ENCODE measurements at regions not wholly inside any gene's neighbourhood (a gene's known extent, or its start where the extent isn't known, plus 50 kb on each side); places are given as distances from the start of the nearest gene placed in this dataset.
"Not testable (repeated sequence)": the region's sequence is repeated elsewhere in the genome, so short reads cannot be mapped to it uniquely, and the experiment has no call there.

DNA sequence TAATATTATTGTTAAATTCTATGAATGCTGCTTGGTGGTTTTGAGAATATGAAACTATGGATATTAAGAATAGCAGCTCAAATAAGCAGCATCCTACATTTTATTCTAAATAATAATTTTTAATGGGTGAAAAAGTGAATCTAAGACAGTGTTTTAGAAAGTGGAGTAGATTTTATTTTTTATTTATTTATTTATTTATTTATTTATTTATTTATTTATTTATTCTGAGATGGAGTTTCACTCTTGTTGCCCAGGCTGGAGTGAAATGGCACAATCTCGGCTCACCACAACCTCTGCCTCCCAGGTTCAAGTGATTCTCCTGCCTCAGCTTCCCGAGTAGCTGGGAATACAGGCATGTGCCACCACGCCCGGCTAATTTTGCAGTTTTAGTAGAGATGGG lies 1199.4 kb downstream of the EPHA7 start:
- not testable (repeated sequence) for DNase-seq

DNA sequence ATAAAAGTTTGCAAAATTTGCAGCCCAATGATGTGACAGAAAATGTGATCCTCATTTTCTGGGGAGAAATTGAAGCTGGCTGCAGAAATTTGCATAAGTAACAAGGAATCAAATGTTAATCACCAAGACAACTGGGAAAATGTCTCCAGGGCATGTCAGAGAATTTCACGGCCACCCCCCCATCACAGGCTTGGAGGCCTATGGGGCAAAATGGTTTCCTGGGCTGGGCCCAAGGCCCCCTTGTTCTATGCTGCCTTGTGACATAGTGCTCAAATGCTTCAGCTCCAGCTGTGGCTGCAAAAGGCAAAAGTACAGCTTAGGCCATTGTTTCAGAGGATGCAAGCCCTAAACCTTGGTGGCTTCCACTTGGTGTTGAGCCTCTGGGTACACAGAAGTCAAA lies 1202.6 kb downstream of the EPHA7 start:
- DNase-seq: no peak

DNA sequence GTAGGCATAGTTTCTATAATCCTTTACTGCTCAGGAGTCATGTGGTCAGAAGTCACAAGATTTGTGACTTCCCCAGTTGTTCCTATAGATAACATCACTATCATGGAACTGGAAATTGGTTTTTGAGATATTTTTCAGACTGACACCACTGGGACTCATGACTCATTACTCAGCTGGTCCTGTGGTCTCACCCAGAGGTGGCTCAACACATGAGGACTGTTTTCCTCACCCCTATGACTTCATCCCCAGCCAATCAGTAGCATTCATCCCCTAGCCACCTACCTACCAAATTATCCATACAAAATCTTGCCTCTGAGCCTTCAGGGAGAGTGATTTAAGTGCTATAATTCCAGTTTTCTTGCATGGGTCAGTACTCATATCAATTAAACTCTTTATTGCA lies 1217.7 kb downstream of the EPHA7 start:
- no peak for DNase-seq

DNA sequence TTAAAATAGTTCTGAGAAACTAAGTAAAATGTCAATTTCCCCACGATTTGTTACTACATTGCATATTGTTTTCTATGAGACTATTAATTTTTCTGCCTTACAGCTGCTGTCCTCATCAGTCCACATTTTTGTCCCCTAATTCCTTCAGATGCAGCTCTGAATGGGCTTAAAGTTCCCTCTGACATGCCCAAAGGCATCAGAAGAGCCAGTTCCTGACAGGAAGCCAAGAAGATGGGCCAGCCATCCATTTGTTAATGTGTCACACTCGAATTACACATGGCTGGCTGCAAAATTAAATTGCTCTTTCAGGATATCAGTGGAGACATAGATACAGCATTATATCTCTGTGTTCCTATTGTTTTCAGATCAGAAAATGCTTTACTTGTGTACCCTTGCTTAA lies 1223.0 kb downstream of the EPHA7 start:
- no peak for DNase-seq

DNA sequence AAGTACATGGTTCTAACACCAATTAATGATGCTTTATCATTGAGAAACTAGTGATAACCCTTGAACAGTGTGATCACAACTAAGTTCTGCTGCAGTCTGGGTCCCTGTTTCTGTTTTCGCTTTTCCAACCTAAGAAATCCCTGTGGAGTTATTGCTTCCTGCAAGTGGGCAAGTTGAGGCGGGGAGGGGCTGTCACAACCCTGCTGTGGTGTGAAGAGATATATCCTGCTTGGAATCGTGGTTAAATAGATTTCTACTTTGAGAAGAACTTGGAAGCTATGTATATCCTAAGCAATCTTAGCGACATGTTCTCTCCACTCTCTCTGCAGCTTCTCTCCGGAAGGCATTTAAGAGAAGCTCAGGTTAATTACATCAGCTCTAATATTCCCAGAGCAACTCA lies 1223.6 kb downstream of the EPHA7 start:
- DNase-seq: no peak

DNA sequence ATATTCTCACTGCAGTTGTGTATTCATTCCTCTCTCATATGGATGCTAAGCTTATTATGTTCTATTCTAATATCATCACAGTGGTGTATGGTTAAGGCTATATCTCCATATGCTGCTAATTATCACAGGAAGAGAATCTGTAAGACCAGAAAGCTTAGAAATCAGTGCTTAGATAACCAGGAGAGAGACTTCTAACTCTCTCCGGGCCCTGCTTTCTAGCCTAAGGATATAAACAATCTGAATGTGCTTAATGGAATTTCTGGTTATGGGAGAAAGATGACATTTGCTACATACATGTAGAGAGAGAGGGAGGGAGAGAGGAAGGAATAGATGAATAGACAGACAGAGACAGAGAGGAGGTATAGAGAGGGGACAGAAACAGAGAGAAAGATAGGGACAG lies 1231.3 kb downstream of the EPHA7 start:
- no peak for DNase-seq

DNA sequence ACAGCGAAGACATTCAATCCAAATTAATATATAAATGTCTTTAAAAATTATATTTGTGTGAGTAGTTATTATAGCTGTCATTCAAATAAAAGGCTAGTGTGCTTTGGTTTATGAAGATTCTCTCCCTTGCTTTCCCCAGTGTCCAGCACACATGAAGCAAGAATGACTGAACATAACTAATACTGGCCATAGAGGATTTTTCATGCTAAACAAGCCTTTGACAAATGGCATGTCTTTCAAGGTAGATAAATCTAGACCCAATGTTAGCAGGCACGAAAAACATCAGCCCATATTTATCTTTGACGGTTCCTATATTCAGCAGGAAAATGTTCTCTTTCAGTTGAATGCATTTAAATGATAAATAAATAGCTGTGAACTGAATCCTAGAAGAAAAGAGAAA lies 1234.4 kb downstream of the EPHA7 start:
- no peak for DNase-seq

DNA sequence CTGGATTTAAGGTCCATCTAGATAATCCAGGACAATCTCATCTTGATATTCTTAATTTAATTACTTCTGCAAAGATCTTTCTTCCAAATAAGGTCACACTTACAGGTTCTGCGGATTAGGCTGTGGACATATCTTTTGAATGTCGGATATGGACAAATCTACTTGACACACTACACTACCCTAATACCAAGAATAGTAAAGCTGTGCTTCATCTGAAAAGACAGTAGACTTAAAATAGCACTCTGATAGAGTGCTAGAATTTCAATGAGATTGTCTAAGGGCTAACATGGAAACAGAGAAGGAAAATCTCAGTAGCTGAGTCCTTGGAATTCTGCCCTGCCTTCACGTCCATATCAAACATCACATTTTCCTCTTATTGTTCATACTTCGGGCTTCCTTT lies 1238.0 kb downstream of the EPHA7 start:
- no peak for DNase-seq

DNA sequence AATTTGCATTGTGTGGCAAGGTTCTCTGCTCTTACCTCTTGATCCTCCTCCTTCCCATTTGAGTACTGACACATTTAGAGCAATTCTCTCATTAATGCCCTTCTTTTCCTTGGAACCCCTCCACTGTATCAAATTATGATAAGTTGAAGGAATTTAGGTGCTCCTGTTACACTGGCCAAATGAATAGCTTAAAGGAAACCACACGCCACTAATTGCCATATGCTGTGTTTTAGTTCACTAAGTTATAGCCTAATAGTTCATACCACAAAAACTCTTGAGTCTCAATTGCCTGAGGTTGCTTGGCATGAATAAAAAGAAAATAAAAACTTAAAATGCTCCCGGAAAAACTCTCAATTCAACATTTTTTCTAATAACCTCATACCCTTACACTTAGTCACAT lies 1239.3 kb downstream of the EPHA7 start:
- DNase-seq: no peak

DNA sequence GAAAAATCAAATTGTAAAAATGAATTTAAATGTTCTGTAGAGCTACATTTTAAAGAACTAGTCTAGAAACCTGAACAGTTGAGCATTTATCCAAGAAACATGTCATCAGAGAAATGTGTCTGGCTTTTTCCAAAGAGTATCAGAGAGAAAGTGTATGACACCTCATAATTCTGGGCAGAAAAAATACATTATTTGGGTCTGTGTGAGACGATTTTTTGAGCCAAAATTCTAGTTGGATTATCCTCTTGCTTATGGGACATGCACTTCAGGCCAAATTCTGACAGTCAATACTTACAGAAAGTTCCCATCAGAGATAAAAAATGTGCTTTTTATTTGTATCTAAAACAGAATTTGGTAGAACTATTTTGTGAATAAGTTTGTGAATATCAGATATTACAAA lies 1242.7 kb downstream of the EPHA7 start:
- DNase-seq: no peak

DNA sequence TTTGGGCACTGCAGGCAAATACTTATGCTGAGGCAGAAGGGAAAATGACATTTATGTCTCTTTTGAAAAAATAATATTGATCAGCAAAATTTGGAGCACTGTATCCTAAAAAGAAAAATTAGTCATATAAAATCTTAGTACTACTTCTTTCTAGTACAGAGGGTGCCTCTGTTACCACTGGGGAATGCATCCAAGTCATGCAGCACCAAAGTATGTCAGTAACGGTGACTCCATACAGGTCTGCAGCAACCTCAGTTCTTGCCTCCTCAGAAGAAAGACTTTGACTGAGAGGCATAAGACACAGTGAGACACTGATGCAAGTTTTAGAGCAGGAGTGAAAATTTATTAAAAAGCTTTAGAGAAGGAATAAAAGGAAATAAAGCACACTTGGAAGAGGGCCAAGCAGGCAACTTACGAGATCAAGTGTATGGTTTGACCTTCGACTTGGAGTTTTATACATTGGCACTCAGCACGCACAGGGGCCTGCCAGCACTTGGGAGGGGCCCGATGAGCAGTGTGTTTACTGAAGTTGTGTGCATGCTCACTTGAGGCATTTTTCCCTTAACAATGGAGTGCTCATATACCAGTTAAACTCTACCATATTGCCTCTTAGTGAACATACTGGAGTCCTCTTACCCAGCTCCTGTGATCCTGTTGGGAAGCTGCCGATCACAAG lies 1244.8 kb downstream of the EPHA7 start:
- DNase-seq: no peak

DNA sequence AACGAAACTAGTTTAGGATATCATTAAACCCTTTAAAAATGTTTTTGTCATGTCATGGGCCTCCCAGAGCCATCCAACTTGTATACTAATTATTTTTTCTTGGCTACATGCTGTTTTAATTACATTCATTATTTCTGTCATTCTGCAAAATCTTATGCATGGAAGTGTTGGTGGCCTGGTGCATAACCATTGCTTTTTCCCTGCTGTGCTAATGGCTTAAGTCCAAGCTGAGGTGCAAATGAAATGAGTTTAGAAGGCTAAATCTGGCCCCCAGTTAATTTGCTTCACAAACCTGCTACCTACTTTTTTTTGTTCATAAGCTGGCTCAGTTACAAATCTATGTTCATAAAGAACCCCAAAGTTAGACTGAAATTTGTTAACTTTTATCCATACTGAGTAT lies 1249.9 kb downstream of the EPHA7 start:
- DNase-seq: no peak

DNA sequence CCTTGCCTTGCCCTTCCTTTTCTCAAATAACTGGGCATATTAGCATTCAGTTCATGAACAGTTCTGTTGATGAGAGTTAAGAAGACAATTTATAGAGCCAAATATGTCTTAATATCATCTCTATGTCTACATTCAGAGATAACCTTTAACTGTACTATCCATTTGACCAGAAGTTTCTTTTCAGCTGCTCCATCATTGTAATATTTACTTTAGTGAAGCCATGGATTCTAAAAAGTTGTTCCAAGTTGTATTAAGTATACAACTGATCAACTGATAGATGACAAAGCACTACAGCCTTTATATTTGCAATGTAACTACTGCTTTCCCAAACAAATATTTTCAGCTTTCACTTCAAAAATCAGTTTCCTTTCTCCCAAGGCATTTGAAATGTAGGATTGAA lies 1252.7 kb downstream of the EPHA7 start:
- DNase-seq: no peak

DNA sequence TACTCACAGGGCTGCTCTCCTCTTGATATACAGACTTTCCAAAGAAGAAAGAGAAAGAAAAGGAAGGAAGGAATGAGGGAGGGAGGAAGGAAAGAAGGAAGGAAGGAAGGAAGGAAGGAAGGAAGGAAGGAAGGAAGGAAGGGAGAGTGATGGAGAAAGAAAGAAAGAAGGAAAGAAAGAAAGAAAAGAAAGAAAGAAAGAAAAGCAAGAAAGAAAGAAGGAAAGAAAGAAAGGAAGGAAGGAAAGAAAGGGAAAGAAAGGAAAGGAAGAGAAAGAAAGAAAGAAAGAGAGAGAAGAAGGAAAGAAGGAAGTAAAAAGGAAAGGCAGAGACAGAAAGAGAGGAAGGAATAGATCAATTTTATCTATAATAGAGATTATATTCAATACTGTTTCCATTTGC lies 1257.4 kb downstream of the EPHA7 start:
- DNase-seq: no peak

DNA sequence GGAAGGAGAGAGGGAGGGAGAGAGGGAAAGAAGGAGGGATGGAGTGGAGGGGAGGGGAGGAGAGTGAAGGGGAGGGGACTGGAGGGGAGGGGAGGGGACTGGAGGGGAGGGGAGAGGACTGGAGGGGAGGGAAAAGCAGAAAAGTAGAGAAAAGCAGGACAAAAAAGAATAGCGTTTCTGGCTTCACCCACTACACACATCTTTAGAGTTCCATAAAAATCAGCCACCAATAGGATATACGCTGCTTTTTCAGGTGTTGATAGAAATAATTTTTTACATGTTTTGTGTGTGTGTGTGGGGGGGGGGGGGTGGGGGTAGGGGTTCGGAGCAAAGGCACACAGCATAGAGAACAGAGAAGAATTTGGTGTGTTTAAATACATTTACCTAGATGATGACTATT lies 1259.1 kb downstream of the EPHA7 start:
- no peak for DNase-seq

DNA sequence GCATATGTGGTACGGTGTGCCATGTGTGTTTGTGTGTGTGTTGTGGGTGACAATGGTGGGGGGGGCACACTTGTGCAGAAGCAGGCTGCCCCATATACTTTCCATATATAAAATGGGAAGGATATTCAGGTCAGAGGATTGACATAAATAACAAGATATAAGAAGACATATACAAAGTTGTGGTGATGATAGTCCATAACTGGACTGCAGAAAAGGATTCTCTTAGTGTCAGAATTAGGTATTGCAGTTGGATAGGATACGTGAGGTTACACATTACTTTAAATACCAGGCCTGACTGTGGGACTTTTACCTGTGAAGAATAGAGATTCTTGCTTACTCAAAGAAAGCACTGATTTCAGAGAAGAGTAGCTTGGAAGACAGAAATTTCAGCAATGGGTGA lies 1260.3 kb downstream of the EPHA7 start:
- no peak for DNase-seq

DNA sequence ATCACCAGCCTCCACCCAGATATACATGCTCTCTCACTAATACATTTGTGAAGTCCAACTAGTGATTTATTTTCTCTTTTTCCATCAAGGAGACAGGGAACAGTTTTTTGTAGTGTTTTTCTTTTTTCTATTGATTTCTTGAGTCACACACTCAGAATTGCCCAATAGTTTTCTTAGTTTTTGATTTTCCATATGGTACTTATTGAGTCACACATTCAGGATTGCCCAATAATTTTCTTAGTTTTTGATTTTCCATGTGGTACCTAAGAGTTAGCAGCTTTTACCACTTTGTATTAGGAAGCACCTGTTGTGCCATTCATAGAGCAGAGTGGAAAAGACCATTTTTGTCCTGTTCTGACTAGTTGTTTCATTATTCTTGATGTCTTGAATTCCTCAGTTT lies 1268.8 kb downstream of the EPHA7 start:
- no peak for DNase-seq

DNA sequence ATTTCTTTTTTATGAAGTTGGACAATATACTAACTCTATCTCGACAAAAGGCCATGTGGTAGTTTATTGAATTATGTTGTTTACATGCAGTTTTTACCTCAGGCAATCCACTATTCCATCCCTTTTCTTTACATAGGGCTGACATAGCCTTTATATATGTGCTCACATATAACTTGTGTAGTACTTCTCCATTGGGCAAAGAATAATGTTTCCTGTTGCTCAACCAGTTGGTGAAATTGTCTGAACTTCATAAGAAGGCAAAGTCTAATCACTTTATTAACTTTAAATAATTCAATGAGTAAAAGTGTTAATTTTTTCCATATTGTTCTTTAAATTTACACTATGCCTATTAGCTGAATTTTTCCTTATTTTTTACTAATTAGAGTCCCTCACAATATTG lies 1272.1 kb downstream of the EPHA7 start:
- DNase-seq: no peak

DNA sequence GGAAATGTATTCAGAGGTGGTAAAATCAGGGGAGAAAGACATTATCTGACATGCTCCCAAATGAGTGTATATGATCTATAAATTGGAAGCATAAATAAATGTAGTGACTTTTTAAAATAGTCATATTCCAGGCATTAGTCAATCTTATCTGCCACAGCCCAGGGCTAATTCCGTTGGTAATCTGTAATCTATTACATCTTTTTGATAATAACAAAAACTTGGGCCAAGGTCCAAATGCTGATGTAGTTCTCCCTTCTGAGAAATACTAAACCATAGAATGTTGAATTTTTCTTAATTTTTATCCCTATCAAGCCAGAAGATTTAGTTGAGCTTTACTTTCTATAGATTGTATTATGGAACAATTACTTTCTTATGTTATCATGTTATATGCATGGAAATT lies 1279.8 kb downstream of the EPHA7 start:
- DNase-seq: no peak

DNA sequence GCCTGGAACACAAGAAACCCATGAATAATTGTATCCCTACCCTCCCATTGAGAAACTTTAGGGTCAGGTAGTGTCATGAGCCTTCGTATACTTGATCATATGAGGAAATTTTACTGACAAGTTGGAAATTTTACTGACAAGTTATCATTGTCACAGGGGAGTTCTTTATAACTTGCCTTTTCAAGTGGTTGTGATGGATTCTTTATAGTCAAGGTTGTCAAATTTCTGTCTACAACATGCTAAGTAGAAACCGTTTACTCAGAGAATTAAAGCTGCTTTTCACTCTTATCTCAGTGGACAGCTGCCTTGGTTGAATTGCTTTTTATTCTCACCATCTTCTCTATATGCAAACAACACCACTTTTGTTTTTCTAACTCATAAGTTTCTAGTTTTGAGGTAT lies 1286.4 kb downstream of the EPHA7 start:
- no peak for DNase-seq

DNA sequence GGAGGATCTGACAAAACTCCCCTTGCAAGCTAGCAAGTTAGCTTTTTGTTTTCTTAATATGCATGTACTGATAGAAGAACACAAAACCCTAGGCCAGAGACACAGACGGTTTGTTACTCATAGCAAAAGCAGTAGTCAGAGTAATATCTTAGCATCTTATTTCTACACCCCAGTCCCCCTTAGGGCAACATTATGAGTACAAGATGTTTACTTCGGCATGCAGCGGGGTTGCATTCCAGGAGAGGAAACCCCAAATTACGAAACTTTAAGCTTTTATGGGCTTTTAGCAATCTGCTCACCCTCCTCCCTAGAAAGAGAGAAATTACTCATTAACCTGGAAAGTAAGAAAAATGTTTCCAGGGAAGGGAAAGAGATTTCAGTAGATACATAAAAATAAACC lies 1286.9 kb downstream of the EPHA7 start:
- no peak for DNase-seq

DNA sequence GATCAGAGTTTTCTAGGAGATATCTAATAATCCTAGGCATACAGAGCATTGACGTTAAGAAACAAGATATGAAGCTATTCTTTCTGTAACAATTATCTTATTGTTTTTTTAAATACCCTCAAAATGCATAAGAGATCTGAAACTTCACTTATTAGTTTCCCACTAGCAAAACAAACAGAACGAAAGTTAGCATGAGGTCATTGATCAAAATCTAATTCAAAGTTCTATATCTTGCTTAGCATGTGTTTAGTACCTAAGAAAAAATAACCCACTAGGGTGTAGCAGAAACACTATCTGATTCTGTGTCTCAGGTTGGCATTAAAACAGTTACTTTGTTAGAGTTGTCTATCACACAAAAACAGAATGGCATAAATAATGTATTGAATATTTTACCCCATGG lies 1288.4 kb downstream of the EPHA7 start:
- no peak for DNase-seq

DNA sequence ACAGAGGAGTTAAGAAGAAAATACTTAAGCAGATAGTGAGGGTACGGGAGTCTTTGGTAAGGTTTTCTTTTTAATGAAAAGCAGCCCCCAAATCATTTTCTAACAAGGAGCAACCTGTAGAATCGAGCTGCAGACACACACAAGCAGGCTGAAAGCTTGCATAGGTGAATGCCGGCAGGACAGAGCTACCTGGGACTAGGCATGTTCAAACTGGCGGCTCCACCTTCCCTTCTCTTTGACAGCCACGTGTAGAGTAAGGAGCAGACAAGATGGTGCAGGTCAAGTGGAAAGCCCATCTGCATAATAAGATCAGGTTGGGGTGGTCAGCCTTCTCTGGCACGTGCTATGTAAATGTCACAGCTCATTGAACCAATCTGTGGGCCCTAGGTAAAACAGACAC lies 1292.4 kb downstream of the EPHA7 start:
- no peak for DNase-seq

DNA sequence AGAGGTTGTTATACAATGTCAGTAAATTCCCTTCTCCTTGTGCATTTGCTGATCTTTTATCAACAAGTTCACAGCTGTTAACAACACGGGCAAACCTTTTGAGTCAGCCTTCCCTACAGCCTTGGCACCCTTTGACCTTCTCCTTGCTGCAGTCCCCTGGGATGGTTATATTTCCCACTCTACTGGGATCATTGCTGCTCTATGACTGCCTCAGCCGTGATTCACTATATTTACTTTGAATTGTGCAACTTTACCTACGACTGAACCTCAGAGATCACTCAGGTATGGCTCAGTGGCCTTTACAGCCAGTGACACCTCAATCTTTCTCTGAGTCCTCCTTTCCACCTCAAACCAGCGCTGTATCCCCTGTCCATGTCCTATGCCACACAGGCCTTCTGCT lies 1293.3 kb downstream of the EPHA7 start:
- no peak for DNase-seq

DNA sequence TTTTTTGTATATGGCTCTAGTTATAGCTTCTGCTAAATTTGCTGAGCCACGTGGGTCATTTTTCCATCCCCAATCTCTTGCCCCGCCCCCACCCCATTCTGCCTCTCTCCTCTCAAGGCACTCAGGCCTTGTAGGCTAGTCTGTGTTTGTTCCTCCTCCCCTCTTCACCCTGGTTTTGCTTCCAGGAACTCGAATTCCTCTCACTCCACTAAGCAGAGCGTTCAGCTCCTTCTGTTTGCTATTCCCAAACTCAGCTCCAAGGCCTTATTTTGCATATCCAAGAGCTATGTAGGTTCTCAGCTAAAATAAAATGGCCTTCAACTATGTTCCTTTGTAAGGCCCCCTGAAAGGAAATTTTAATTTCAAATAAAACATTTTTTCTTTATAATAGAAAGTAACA lies 1293.7 kb downstream of the EPHA7 start:
- DNase-seq: no peak

DNA sequence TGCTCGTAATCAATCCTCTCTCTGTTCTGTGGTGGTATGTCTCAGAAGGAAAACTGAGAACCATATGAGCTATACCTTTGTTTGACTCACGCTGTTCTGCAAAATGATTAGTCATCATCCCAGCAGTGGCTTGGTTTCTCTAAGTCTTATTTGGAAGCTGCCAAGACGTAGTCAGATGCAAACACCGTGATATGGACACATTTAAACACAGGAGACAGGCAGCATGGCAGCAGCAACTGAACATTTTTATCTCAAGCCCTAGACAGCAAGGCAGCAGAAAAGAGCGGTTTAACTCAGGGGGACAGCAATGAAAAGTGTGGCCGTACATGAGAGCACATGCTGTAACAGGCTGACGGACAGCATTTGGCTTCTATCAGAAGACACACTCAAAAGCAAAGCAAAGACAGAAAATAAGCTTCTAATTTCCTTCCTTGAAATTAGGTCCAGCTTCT lies 1295.1 kb downstream of the EPHA7 start:
- DNase-seq: no peak

Measured in stimulated activated CD4-positive, alpha-beta T cell treated with anti-CD3 and anti-CD28 coated beads, Interleukin-2, amount 100 ng/mL, for 24 hours (primary cell).